Liver (tissue), 8 donors: ENCODE measurements at regions not wholly inside any gene's neighbourhood (a gene's known extent, or its start where the extent isn't known, plus 50 kb on each side); places are given as distances from the start of the nearest gene placed in this dataset.

Experiments used
- DNase-seq: peaks from one replicate; pipeline ENCODE4 v3.0.0-alpha.2; 2017; ENCODE audit warnings: low spot score
- H3K27ac ChIP-seq, 2 donors: one replicate each; pipeline ENCODE4 v1.7.0; 2013; ENCODE audit warnings: inconsistent platforms in 2 of 2, low read length in 2 of 2, control low read depth in 1 of 2, low read depth in 1 of 2, mild to moderate bottlenecking in 1 of 2
- H3K27me3 ChIP-seq, 4 donors: one replicate each; pipeline versions ENCODE4 v1.6.1 to v1.7.0; 2013; ENCODE audit warnings: low read length in 3 of 4, inconsistent platforms in 1 of 4, mild to moderate bottlenecking in 1 of 4, moderate library complexity in 1 of 4; ENCODE audit not compliant: control insufficient read depth in 4 of 4, insufficient read depth in 4 of 4
- H3K36me3 ChIP-seq, 4 donors: one replicate each; pipeline versions ENCODE4 v1.6.1 to v1.7.0; 2013; ENCODE audit warnings: low read length in 3 of 4, mild to moderate bottlenecking in 3 of 4, low read depth in 1 of 4, moderate library complexity in 1 of 4; ENCODE audit not compliant: control insufficient read depth in 4 of 4, insufficient read depth in 3 of 4
- H3K4me1 ChIP-seq, 4 donors: one replicate each; pipeline versions ENCODE4 v1.6.1 to v1.7.0; 2013; ENCODE audit warnings: low read length in 3 of 4, mild to moderate bottlenecking in 3 of 4, moderate library complexity in 1 of 4; ENCODE audit not compliant: control insufficient read depth in 4 of 4, insufficient read depth in 4 of 4
- H3K4me3 ChIP-seq, 3 donors: one replicate each; pipeline versions ENCODE4 v1.6.1 to v1.7.0; 2013; ENCODE audit warnings: low read length in 3 of 3, control low read depth in 1 of 3, low read depth in 1 of 3, mild to moderate bottlenecking in 1 of 3
- H3K9ac ChIP-seq, 2 donors: one replicate each; pipeline ENCODE4 v1.7.0; 2013; ENCODE audit warnings: low read length in 2 of 2, mild to moderate bottlenecking in 2 of 2, moderate library complexity in 2 of 2, control low read depth in 1 of 2, low read depth in 1 of 2
- H3K9me3 ChIP-seq, 4 donors: one replicate each; pipeline versions ENCODE4 v1.6.1 to v1.7.0; 2013; ENCODE audit warnings: low read length in 3 of 4; ENCODE audit not compliant: control insufficient read depth in 4 of 4
- EGR1 ChIP-seq, 2 donors: IDR thresholded peaks; 2 replicates each; pipeline ENCODE4 v1.6.1; 2016 to 2018; ENCODE audit warnings: antibody characterized with exemption in 2 of 2, low read depth in 2 of 2
- FOXA1 ChIP-seq: IDR thresholded peaks from 2 replicates; pipeline ENCODE4 v1.6.1; 2016; ENCODE audit warnings: antibody characterized with exemption
- FOXA2 ChIP-seq: IDR thresholded peaks from 2 replicates; pipeline ENCODE4 v1.6.1; 2016; ENCODE audit warnings: antibody characterized with exemption
- GABPA ChIP-seq, 2 donors: IDR thresholded peaks in 1 of 2; conservative IDR thresholded peaks in 1 of 2; 2 replicates each; pipeline ENCODE4 v1.6.1; 2016; ENCODE audit warnings: antibody characterized with exemption in 2 of 2, mild to moderate bottlenecking in 1 of 2, moderate library complexity in 1 of 2
- HNF4A ChIP-seq, 2 donors: conservative IDR thresholded peaks; 2 replicates each; pipeline ENCODE4 v1.6.1; 2016; ENCODE audit warnings: antibody characterized with exemption in 2 of 2, mild to moderate bottlenecking in 2 of 2
- HNF4G ChIP-seq: IDR thresholded peaks from 2 replicates; pipeline ENCODE4 v1.6.1; 2016; ENCODE audit warnings: antibody characterized with exemption
- JUND ChIP-seq, 2 donors: IDR thresholded peaks; 2 replicates each; pipeline ENCODE4 v1.6.1; 2016; ENCODE audit warnings: antibody characterized with exemption in 2 of 2
- NR2F2 ChIP-seq: IDR thresholded peaks from 2 replicates; pipeline ENCODE4 v1.6.1; 2016; ENCODE audit warnings: antibody characterized with exemption
- RAD21 ChIP-seq, 2 donors: IDR thresholded peaks; 2 replicates each; pipeline ENCODE4 v1.6.1; 2016; ENCODE audit warnings: antibody characterized with exemption in 2 of 2, mild to moderate bottlenecking in 2 of 2
- RXRA ChIP-seq, 2 donors: IDR thresholded peaks; 2 replicates each; pipeline ENCODE4 v1.6.1; 2017 to 2018; ENCODE audit warnings: antibody characterized with exemption in 2 of 2, mild to moderate bottlenecking in 1 of 2
- SP1 ChIP-seq: IDR thresholded peaks from 2 replicates; pipeline ENCODE4 v1.6.1; 2018; ENCODE audit warnings: antibody characterized with exemption, mild to moderate bottlenecking
- TAF1 ChIP-seq: conservative IDR thresholded peaks from 2 replicates; pipeline ENCODE4 v1.6.1; 2016; ENCODE audit warnings: antibody characterized with exemption, mild to moderate bottlenecking
- YY1 ChIP-seq: IDR thresholded peaks from 2 replicates; pipeline ENCODE4 v1.6.1; 2016; ENCODE audit warnings: antibody characterized with exemption, mild to moderate bottlenecking
- WGBS: extraction: QIAGEN DNeasy Blood & Tissue Kit; methylation state at CpG from one replicate; pipeline ENCODE4 v1.1.7; 2013; 5-methylcytosine and 5-hydroxymethylcytosine counted together
- TF ChIP-seq, protein P1 (sequence below): IDR thresholded peaks from 2 replicates; pipeline ENCODE4 v1.6.1; 2016; ENCODE audit warnings: antibody characterized with exemption
- TF ChIP-seq, protein P2 (sequence below): IDR thresholded peaks from 2 replicates; pipeline ENCODE4 v1.6.1; 2016; ENCODE audit warnings: antibody characterized with exemption
- TF ChIP-seq, protein P3 (sequence below): IDR thresholded peaks from 2 replicates; pipeline ENCODE4 v1.6.1; 2016; ENCODE audit warnings: antibody characterized with exemption, mild to moderate bottlenecking
- TF ChIP-seq, protein P4 (sequence below): fragments of 150-350 bp; IDR thresholded peaks from 2 replicates; pipeline ENCODE4 v1.5.1; 2017; ENCODE audit warnings: improper control_type of control experiment, low read depth, low read length; ENCODE audit not compliant: missing input control
- TF ChIP-seq, protein P5 (sequence below): IDR thresholded peaks from 2 replicates; pipeline ENCODE4 v1.6.1; 2016; ENCODE audit warnings: antibody characterized with exemption
- donor health status: healthy.
- donor health status: healthy.
- donor health status: healthy.
- donor health status: healthy.
- donor health status: healthy.

DNA sequence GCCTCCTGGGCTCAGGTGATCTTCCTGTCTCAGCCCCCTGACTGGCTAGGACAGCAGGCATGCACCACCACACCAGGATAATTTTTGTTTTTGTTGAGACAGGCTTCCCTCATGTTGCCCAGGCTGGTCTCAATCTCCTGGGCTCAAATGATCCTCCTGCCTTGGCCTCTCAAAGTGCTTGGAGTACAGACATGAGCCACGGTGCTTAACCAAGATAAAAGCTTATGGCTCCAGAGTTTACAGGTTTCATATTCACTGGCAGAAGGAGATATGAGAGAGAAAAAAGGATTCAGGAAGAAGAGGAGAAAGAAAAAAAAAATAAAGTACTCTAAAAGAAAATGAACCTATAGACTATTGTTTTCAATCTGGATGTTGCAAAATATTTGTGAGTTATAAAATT, 748.8 kb upstream of the NCAM2 start:
- H3K4me1 ChIP-seq = no peaks in the 10 kb centered on the region
- H3K36me3 ChIP-seq = no peaks in the 10 kb centered on the region
- H3K4me3 ChIP-seq = no peak overlapping the region
- WGBS = 67% methylated on average over 1 of the region's 1 CpG
- TF ChIP-seq, protein P1, sequence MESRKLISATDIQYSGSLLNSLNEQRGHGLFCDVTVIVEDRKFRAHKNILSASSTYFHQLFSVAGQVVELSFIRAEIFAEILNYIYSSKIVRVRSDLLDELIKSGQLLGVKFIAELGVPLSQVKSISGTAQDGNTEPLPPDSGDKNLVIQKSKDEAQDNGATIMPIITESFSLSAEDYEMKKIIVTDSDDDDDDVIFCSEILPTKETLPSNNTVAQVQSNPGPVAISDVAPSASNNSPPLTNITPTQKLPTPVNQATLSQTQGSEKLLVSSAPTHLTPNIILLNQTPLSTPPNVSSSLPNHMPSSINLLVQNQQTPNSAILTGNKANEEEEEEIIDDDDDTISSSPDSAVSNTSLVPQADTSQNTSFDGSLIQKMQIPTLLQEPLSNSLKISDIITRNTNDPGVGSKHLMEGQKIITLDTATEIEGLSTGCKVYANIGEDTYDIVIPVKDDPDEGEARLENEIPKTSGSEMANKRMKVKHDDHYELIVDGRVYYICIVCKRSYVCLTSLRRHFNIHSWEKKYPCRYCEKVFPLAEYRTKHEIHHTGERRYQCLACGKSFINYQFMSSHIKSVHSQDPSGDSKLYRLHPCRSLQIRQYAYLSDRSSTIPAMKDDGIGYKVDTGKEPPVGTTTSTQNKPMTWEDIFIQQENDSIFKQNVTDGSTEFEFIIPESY = no peak
- TF ChIP-seq, protein P2, sequence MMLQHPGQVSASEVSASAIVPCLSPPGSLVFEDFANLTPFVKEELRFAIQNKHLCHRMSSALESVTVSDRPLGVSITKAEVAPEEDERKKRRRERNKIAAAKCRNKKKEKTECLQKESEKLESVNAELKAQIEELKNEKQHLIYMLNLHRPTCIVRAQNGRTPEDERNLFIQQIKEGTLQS = no peak
- no peak for TF ChIP-seq HNF4G
- TF ChIP-seq JUND (IDR thresholded peaks at IDR 0.05) = no peak
- TF ChIP-seq TAF1 = no peak
- TF ChIP-seq, protein P3, sequence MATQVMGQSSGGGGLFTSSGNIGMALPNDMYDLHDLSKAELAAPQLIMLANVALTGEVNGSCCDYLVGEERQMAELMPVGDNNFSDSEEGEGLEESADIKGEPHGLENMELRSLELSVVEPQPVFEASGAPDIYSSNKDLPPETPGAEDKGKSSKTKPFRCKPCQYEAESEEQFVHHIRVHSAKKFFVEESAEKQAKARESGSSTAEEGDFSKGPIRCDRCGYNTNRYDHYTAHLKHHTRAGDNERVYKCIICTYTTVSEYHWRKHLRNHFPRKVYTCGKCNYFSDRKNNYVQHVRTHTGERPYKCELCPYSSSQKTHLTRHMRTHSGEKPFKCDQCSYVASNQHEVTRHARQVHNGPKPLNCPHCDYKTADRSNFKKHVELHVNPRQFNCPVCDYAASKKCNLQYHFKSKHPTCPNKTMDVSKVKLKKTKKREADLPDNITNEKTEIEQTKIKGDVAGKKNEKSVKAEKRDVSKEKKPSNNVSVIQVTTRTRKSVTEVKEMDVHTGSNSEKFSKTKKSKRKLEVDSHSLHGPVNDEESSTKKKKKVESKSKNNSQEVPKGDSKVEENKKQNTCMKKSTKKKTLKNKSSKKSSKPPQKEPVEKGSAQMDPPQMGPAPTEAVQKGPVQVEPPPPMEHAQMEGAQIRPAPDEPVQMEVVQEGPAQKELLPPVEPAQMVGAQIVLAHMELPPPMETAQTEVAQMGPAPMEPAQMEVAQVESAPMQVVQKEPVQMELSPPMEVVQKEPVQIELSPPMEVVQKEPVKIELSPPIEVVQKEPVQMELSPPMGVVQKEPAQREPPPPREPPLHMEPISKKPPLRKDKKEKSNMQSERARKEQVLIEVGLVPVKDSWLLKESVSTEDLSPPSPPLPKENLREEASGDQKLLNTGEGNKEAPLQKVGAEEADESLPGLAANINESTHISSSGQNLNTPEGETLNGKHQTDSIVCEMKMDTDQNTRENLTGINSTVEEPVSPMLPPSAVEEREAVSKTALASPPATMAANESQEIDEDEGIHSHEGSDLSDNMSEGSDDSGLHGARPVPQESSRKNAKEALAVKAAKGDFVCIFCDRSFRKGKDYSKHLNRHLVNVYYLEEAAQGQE = no peak
- TF ChIP-seq, protein P4, sequence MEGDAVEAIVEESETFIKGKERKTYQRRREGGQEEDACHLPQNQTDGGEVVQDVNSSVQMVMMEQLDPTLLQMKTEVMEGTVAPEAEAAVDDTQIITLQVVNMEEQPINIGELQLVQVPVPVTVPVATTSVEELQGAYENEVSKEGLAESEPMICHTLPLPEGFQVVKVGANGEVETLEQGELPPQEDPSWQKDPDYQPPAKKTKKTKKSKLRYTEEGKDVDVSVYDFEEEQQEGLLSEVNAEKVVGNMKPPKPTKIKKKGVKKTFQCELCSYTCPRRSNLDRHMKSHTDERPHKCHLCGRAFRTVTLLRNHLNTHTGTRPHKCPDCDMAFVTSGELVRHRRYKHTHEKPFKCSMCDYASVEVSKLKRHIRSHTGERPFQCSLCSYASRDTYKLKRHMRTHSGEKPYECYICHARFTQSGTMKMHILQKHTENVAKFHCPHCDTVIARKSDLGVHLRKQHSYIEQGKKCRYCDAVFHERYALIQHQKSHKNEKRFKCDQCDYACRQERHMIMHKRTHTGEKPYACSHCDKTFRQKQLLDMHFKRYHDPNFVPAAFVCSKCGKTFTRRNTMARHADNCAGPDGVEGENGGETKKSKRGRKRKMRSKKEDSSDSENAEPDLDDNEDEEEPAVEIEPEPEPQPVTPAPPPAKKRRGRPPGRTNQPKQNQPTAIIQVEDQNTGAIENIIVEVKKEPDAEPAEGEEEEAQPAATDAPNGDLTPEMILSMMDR = no peak
- TF ChIP-seq NR2F2 = no peak
- TF ChIP-seq EGR1 (IDR thresholded peaks at IDR 0.05; ENCODE audit: low read depth in 2 of 2) = no peak
- TF ChIP-seq RAD21 (IDR thresholded peaks at IDR 0.05) = no peak
- no peak for TF ChIP-seq YY1
- no peak for TF ChIP-seq SP1
- TF ChIP-seq, protein P5, sequence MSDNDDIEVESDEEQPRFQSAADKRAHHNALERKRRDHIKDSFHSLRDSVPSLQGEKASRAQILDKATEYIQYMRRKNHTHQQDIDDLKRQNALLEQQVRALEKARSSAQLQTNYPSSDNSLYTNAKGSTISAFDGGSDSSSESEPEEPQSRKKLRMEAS = no peak
- TF ChIP-seq RXRA (IDR thresholded peaks at IDR 0.05) = no peak
- no peak for TF ChIP-seq FOXA1
- no peak for TF ChIP-seq FOXA2
- H3K9me3 ChIP-seq = no peaks in the 10 kb centered on the region
- no peaks in the 10 kb centered on the region for H3K27me3 ChIP-seq
- no peak overlapping the region for H3K27ac ChIP-seq
- no peak overlapping the region for H3K9ac ChIP-seq
- DNase-seq = no peak

DNA sequence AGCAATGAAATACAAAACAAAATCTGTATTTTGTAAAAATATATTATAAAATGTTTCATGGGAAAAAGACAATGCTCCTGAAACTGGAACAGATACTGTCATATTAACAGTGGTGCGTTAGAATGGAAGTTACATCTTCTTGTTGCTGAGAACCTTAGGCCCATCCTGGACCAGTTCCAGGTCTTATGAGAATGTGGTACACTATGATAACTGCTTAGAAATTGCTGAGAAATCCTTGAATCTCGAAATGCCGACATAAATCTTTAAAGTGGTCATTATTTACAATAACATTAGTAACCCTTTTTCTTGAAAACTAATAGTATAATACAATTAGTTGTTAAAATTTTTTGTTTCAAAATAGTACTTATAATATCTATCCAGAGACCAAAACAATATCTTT, 747.9 kb upstream of the NCAM2 start:
- no peak overlapping the region for H3K27ac ChIP-seq
- no peak for DNase-seq
- H3K36me3 ChIP-seq = no peaks in the 10 kb centered on the region
- no peak overlapping the region for H3K9ac ChIP-seq
- no peak overlapping the region for H3K4me3 ChIP-seq
- no peak for TF ChIP-seq RXRA (IDR thresholded peaks at IDR 0.05)
- TF ChIP-seq HNF4G = no peak
- TF ChIP-seq EGR1 (IDR thresholded peaks at IDR 0.05; ENCODE audit: low read depth in 2 of 2) = no peak
- TF ChIP-seq SP1 = no peak
- TF ChIP-seq, protein P5 = no peak
- no peak for TF ChIP-seq HNF4A (conservative IDR thresholded peaks at IDR 0.05)
- TF ChIP-seq, protein P3 = no peak
- TF ChIP-seq YY1 = no peak
- TF ChIP-seq GABPA (IDR thresholded peaks at IDR 0.05 in 1 of 2, conservative IDR thresholded peaks at IDR 0.05 in 1 of 2) = no peak
- TF ChIP-seq JUND (IDR thresholded peaks at IDR 0.05) = no peak
- TF ChIP-seq RAD21 (IDR thresholded peaks at IDR 0.05) = no peak
- no peak for TF ChIP-seq FOXA2
- TF ChIP-seq TAF1 = no peak
- H3K4me1 ChIP-seq = no peaks in the 10 kb centered on the region
- H3K27me3 ChIP-seq = no peaks in the 10 kb centered on the region
- H3K9me3 ChIP-seq = no peaks in the 10 kb centered on the region
- WGBS = 39% methylated on average over 3 of the region's 3 CpGs
